Type B pancreatic cell (in vitro differentiated cells): ENCODE measurements at regions not wholly inside any gene's neighbourhood (a gene's known extent, or its start where the extent isn't known, plus 50 kb on each side); places are given as distances from the start of the nearest gene placed in this dataset.
A peak's percentile ranks its signal among the peaks of the same experiment; 100 is the strongest.

Source experiments
- DNase-seq: peaks from one replicate; pipeline ENCODE4 v3.0.0; 2021; ENCODE audit warnings: mixed read lengths; ENCODE audit not compliant: unreplicated experiment; ENCODE audit errors: extremely low spot score
- H3K27ac Mint-ChIP-seq: 2 replicates; pipeline ENCODE4 v1.8.0; 2021; ENCODE audit warnings: mild to moderate bottlenecking, mixed read lengths
- H3K27me3 Mint-ChIP-seq: 2 replicates; pipeline ENCODE4 v1.8.0; 2021; ENCODE audit warnings: mixed read lengths
- H3K36me3 Mint-ChIP-seq: 2 replicates; pipeline ENCODE4 v1.8.0; 2021; ENCODE audit warnings: mixed read lengths
- H3K4me1 Mint-ChIP-seq: one replicate; pipeline ENCODE4 v1.8.0; 2021; ENCODE audit warnings: mixed read lengths; ENCODE audit not compliant: unreplicated experiment
- H3K4me3 Mint-ChIP-seq: 2 replicates; pipeline ENCODE4 v1.8.0; 2021; ENCODE audit warnings: mild to moderate bottlenecking, mixed read lengths
- H3K9me3 Mint-ChIP-seq: 2 replicates; pipeline ENCODE4 v1.8.0; 2021; ENCODE audit warnings: mixed read lengths
- TF ChIP-seq, protein P1 (sequence below): fragments of 200-600 bp; sonication (generic); conservative IDR thresholded peaks from 2 replicates; pipeline ENCODE4 v1.5.0; 2021; ENCODE audit warnings: antibody characterized with exemption, mild to moderate bottlenecking

DNA sequence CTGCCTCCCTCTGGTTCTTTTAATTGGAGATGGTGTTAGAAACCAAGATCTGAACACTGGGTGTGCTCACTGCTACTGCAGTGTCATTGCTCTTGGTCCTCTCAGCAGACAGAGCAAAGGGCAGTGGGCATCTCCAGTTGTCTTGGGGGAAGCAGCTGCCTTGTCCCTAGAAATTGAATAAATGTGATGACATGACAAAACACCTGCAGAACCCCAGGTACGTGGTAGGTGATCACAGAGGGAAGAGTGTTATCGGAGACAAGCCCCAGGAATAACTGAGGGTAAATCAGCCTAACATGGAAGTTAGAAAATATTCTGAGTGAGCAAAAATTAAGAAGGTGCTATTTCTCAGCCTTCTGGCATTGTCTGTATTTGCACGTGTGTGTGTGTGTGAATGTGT, 311.9 kb upstream of the HDAC4 start:
- no peaks in the 10 kb centered on the region for H3K36me3 Mint-ChIP-seq
- H3K4me3 Mint-ChIP-seq: no peak overlapping the region
- H3K27me3 Mint-ChIP-seq: peaks cover 3% of the 10 kb centered on the region
- peaks cover 14% of the 10 kb centered on the region for H3K4me1 Mint-ChIP-seq
- peak; percentile 16 for DNase-seq
- peaks cover 4% of the 10 kb centered on the region for H3K9me3 Mint-ChIP-seq
- TF ChIP-seq, protein P1, sequence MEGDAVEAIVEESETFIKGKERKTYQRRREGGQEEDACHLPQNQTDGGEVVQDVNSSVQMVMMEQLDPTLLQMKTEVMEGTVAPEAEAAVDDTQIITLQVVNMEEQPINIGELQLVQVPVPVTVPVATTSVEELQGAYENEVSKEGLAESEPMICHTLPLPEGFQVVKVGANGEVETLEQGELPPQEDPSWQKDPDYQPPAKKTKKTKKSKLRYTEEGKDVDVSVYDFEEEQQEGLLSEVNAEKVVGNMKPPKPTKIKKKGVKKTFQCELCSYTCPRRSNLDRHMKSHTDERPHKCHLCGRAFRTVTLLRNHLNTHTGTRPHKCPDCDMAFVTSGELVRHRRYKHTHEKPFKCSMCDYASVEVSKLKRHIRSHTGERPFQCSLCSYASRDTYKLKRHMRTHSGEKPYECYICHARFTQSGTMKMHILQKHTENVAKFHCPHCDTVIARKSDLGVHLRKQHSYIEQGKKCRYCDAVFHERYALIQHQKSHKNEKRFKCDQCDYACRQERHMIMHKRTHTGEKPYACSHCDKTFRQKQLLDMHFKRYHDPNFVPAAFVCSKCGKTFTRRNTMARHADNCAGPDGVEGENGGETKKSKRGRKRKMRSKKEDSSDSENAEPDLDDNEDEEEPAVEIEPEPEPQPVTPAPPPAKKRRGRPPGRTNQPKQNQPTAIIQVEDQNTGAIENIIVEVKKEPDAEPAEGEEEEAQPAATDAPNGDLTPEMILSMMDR: no peak
- no peak overlapping the region for H3K27ac Mint-ChIP-seq

DNA sequence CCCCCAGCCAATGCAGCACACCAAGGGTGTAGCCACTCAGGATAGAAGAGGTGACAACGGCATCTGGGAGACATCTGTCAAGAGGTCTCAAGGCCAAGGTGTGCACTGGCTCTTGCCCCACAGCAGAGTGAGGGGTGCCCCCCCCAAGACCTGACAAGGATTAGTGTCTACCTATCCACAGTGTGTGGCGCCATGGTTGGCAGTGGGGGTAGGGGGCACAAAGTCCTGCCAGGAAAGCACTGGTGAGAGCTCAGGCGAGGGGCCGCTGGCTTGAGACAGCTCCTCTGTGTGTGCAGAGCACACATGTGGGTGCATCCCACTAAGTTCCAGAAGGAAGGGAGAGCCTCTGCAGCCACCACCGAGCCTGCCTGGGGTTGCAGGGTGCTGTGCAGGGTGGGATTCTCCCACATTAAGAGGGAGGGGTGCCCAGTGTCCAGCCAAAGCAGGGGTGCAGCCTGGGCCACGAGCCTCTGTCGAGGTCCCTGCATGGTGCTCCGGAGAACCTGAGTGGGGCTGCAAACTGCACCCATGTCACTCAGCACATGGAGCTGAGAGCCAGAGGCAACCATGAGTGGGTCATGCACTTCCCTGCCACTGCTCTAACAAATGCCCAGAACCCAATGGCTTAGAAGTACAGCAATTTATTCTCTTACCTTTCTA, 311.2 kb upstream of the HDAC4 start:
- no peak overlapping the region for H3K4me3 Mint-ChIP-seq

DNA sequence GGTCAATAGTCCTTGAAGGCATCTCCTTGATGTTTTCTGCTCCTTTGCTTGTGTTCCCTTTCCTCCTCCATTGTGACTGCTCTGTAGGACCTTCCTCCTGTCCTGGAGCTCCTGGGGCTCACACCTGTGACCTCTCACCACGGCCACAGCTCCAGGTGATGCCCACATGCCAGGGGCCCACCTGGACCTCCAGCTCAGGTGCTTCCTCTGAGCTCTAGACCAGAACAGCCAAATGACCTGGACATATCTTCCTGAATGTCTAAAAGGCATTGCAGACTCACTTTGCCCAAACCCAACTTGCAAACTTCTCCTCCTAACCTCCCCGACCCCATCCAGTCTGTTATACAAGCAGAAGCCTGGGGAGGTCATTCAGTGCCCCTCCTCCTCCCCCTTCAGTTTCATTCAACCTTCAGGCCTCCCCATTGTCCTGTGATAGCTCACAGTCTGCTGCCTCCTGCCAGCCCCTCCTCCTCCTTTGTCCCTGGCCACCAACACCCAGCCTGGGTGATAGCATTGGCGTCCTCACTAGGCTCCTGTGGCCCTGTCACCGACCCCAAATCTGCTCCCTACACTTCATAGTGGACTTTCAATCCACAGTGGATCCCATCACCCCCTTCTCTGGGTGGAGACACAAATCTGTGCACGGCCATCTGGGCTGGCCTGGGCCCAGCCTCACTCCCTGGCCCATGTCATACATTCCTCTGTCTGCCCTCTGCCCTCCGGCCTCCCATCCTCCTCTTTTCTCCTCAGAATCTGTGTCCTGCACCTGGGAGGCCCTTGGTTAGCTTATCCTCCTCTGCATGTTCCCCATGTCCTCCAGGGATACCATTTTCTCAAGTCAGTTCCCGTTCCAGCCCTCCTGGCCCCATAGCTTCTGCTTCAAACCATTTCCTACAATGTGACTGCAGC, 310.4 kb upstream of the HDAC4 start:
- Mint-ChIP-seq H3K27ac (no peak overlapping the region), H3K4me1 (peaks cover 8% of the 10 kb centered on the region), H3K4me3 (no peak overlapping the region), H3K36me3 (no peaks in the 10 kb centered on the region), H3K9me3 (peaks cover 4% of the 10 kb centered on the region), H3K27me3 (peaks cover 3% of the 10 kb centered on the region)
- TF ChIP-seq, protein P1: no peak
- DNase-seq: peak; percentile 39

More for the DNA sequence above, 311.2 kb upstream of the HDAC4 start:
- H3K27ac Mint-ChIP-seq: no peak overlapping the region
- no peaks in the 10 kb centered on the region for H3K36me3 Mint-ChIP-seq
- TF ChIP-seq, protein P1: no peak
- H3K9me3 Mint-ChIP-seq: peaks cover 4% of the 10 kb centered on the region
- peaks cover 3% of the 10 kb centered on the region for H3K27me3 Mint-ChIP-seq
- peak; percentile 64 for DNase-seq
- H3K4me1 Mint-ChIP-seq: peaks cover 13% of the 10 kb centered on the region

DNA sequence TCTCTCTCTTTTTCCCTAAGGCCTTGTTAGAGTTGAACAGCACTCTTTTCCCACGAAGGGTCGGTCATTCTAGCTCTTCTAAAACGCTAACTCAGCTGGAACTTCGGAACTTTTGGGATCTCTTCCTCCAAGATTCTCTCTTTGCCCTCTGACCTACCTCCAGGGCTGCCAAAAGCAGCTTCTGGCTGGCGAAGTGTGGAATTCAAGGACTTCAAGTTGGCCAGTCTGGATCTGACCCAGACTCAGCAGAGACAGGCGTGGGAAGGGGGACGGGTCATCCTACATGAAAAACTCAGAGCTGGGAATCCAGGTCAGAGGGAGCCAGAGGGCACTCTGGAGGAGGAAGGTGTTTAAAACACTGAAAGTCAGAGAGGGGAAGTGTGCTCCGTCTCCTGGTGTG, 305.5 kb upstream of the HDAC4 start:
- Mint-ChIP-seq H3K4me1 (peaks cover 5% of the 10 kb centered on the region), H3K27me3 (peaks cover 3% of the 10 kb centered on the region), H3K36me3 (no peaks in the 10 kb centered on the region), H3K27ac (no peak overlapping the region), H3K4me3 (no peak overlapping the region), H3K9me3 (no peaks in the 10 kb centered on the region)
- TF ChIP-seq, protein P1: no peak
- no peak for DNase-seq

DNA sequence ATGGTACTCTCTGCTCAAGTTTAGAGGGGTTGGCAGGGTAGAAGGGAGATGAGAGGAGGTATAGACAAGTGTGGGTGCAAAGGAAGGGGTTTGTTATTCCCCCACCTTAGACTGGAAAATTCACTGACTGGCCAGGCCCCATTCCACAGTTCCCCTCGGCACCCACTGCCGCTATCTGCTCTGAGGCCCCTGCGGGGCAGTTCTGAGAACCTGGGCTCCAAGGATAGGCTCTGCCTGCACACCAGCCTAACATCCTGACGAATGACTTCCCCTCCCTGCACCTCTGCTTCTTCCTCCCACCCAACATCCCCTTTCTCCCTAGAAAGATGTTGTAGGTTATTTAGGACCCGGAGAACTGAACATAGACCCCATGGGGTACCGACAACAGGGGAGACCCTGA, 303.9 kb upstream of the HDAC4 start:
- peaks cover 5% of the 10 kb centered on the region for H3K4me1 Mint-ChIP-seq
- TF ChIP-seq, protein P1: no peak
- H3K27ac Mint-ChIP-seq: no peak overlapping the region
- no peaks in the 10 kb centered on the region for H3K9me3 Mint-ChIP-seq
- DNase-seq: no peak
- no peak overlapping the region for H3K4me3 Mint-ChIP-seq
- H3K36me3 Mint-ChIP-seq: no peaks in the 10 kb centered on the region
- no peaks in the 10 kb centered on the region for H3K27me3 Mint-ChIP-seq
